B cell (primary cell): ENCODE measurements at regions not wholly inside any gene's neighbourhood (a gene's known extent, or its start where the extent isn't known, plus 50 kb on each side); places are given as distances from the start of the nearest gene placed in this dataset.

Experiments used
- ATAC-seq: fragments of 200-7000 bp; cut with Tn5 transposase; one replicate; pipeline ENCODE4 v1.10.0; 2021; ENCODE audit warnings: low read depth, mild to moderate bottlenecking, moderate number of reproducible peaks, moderate library complexity
- CTCF ChIA-PET: fragments of 350-600 bp; sonication (Branson Sonifier 250); formaldehyde crosslinking; loops from one replicate; lab custom pipeline; 2021; ENCODE audit warnings: antibody characterized with exemption, inconsistent platforms; lab: Charles Lee
- POLR2A ChIA-PET: fragments of 350-600 bp; sonication (Branson Sonifier 250); formaldehyde crosslinking; loops from one replicate; lab custom pipeline; 2021; ENCODE audit warnings: antibody characterized with exemption; lab: Charles Lee
- DNase-seq: peaks from one replicate; pipeline ENCODE4 v3.0.0; 2013
- H2AFZ ChIP-seq: 2 replicates; pipeline ENCODE4 v1.6.1; 2012; ENCODE audit warnings: mild to moderate bottlenecking, low read depth, low read length; ENCODE audit not compliant: insufficient read depth, poor library complexity, severe bottlenecking
- H3K27ac ChIP-seq, 2 donors: 1 replicate in 1 of 2; 2 replicates in 1 of 2; pipeline ENCODE4 v1.5.1; 2012 to 2013; ENCODE audit warnings: low read length in 2 of 2, mild to moderate bottlenecking in 2 of 2, moderate library complexity in 1 of 2
- H3K27me3 ChIP-seq, 4 experiments: fragments of 200-600 bp in 1 of 4; sonication (generic) in 1 of 4; replicated peaks in 1 of 4; 1 replicate in 2 of 4; 2 replicates in 2 of 4; pipeline versions ENCODE4 v1.6.1 to v1.7.0; 2013 to 2016; ENCODE audit warnings: low read length in 3 of 4, mild to moderate bottlenecking in 2 of 4, mixed read lengths in 1 of 4, moderate library complexity in 1 of 4; ENCODE audit not compliant: insufficient read depth in 4 of 4, control insufficient read depth in 3 of 4; ENCODE audit errors: control extremely low read depth in 1 of 4
- H3K36me3 ChIP-seq, 2 experiments: replicated peaks in 1 of 2; 1 replicate in 1 of 2; 2 replicates in 1 of 2; pipeline versions ENCODE4 v1.6.1 to v1.7.1; 2013; ENCODE audit warnings: low read length in 1 of 2; ENCODE audit not compliant: insufficient read depth in 2 of 2, control insufficient read depth in 1 of 2; ENCODE audit errors: control extremely low read depth in 1 of 2, extremely low read depth in 1 of 2
- H3K4me1 ChIP-seq, 2 donors: fragments of 200-600 bp in 1 of 2; sonication (generic) in 1 of 2; 1 replicate in 1 of 2; 2 replicates in 1 of 2; pipeline versions ENCODE4 v1.5.1 to v1.6.1; 2013 to 2017; ENCODE audit warnings: low read length in 2 of 2; ENCODE audit not compliant: control insufficient read depth in 2 of 2, insufficient read depth in 2 of 2
- H3K4me2 ChIP-seq: replicated peaks from 2 replicates; pipeline ENCODE3; 2012; ENCODE audit warnings: mild to moderate bottlenecking, low read depth, low read length; ENCODE audit not compliant: poor library complexity, severe bottlenecking
- H3K4me3 ChIP-seq, 5 experiments: fragments of 200-600 bp in 1 of 5; sonication (generic) in 1 of 5; 1 replicate in 3 of 5; 2 replicates in 2 of 5; pipeline versions ENCODE4 v1.5.1 to v1.7.0; 2011 to 2016; ENCODE audit warnings: low read length in 4 of 5, mild to moderate bottlenecking in 4 of 5, low read depth in 2 of 5, control low read depth in 1 of 5, moderate library complexity in 1 of 5; ENCODE audit not compliant: insufficient read depth in 1 of 5; ENCODE audit errors: control extremely low read depth in 1 of 5, extremely low read depth in 1 of 5
- H3K79me2 ChIP-seq: fragments of 200-600 bp; sonication (generic); one replicate; pipeline ENCODE4 v1.6.0; 2016; ENCODE audit warnings: low read length; ENCODE audit not compliant: control insufficient read depth, insufficient read depth
- H3K9ac ChIP-seq: fragments of 200-600 bp; sonication (generic); 2 replicates; pipeline ENCODE4 v1.6.1; 2017; ENCODE audit warnings: mild to moderate bottlenecking, low read length, moderate library complexity
- H3K9me3 ChIP-seq, 3 donors: one replicate each; pipeline versions ENCODE4 v1.6.1 to v1.7.1; 2013; ENCODE audit warnings: low read length in 2 of 3; ENCODE audit not compliant: control insufficient read depth in 2 of 3, insufficient read depth in 1 of 3; ENCODE audit errors: control extremely low read depth in 1 of 3
- H4K20me1 ChIP-seq: 2 replicates; pipeline ENCODE4 v1.6.0; 2012; ENCODE audit warnings: mild to moderate bottlenecking, low read length; ENCODE audit not compliant: insufficient read depth, control insufficient read depth, poor library complexity, severe bottlenecking
- H3K27ac Mint-ChIP-seq: one replicate; pipeline ENCODE4 v1.8.0; 2021; ENCODE audit warnings: mixed read lengths
- H3K27me3 Mint-ChIP-seq: one replicate; pipeline ENCODE4 v1.8.0; 2021; ENCODE audit warnings: mixed read lengths
- H3K4me1 Mint-ChIP-seq: one replicate; pipeline ENCODE4 v1.8.0; 2021; ENCODE audit warnings: mixed read lengths
- H3K4me3 Mint-ChIP-seq: one replicate; pipeline ENCODE4 v1.8.0; 2021; ENCODE audit warnings: mixed read lengths
- H3K9me3 Mint-ChIP-seq: one replicate; pipeline ENCODE4 v1.8.0; 2022; ENCODE audit warnings: mixed read lengths; ENCODE audit not compliant: insufficient read depth
- CTCF ChIP-seq: fragments of 200-600 bp; IDR thresholded peaks from one replicate; pipeline ENCODE4 v1.8.0; 2022; ENCODE audit warnings: antibody characterized with exemption, mild to moderate bottlenecking
- EZH2 ChIP-seq: IDR thresholded peaks from 2 replicates; pipeline ENCODE4 v1.6.1; 2012; ENCODE audit warnings: borderline replicate concordance, low read depth, mild to moderate bottlenecking, moderate library complexity, low read length; ENCODE audit not compliant: insufficient read depth, poor library complexity, severe bottlenecking
- WGBS: methylation state at CpG from one replicate; pipeline ENCODE4 v1.1.5; 2013; ENCODE audit warnings: missing lambda C conversion rate; ENCODE audit not compliant: insufficient coverage; 5-methylcytosine and 5-hydroxymethylcytosine counted together
- intact Hi-C: fragments of 100-400 bp; cut with micrococcal nuclease; formaldehyde crosslinking; loops from one replicate; pipeline ENCODE4 v1.10.0; 2022

GRCh38 chr15:95149771-95150170 lies 918.4 kb downstream of the MCTP2 start:
- no peak overlapping the region for H3K4me3 ChIP-seq
- H2AFZ ChIP-seq, result no peak overlapping the region
- TF ChIP-seq EZH2, result no peak
- intact Hi-C loops, result no loop called here
- ChIA-PET POLR2A (no interaction called here), CTCF (no interaction called here)
- no peaks in the 10 kb centered on the region for H3K4me1 ChIP-seq
- Mint-ChIP-seq H3K4me1 (no peaks in the 10 kb centered on the region), H3K9me3 (peaks cover 13% of the 10 kb centered on the region), H3K27me3 (no peaks in the 10 kb centered on the region), H3K4me3 (no peak overlapping the region), H3K27ac (no peak overlapping the region)
- ATAC-seq (no peak), DNase-seq (no peak)
- no peak overlapping the region for H3K9ac ChIP-seq
- H3K27ac ChIP-seq, result no peak overlapping the region
- H3K27me3 ChIP-seq, result no peaks in the 10 kb centered on the region
- no peak overlapping the region for H3K4me2 ChIP-seq
- no peaks in the 10 kb centered on the region for H3K79me2 ChIP-seq
- no peaks in the 10 kb centered on the region for H4K20me1 ChIP-seq
- no peaks in the 10 kb centered on the region for H3K36me3 ChIP-seq
- H3K9me3 ChIP-seq, result peaks cover 0 to 4% (median 2%) of the 10 kb centered on the region in 3 donors

GRCh38 chr15:95150466-95150865 lies 919.1 kb downstream of the MCTP2 start:
- Mint-ChIP-seq H3K4me1 (no peaks in the 10 kb centered on the region), H3K27ac (no peak overlapping the region), H3K4me3 (no peak overlapping the region), H3K27me3 (no peaks in the 10 kb centered on the region), H3K9me3 (peaks cover 13% of the 10 kb centered on the region)
- ATAC-seq (no peak), DNase-seq (no peak)
- H3K79me2 ChIP-seq, result no peaks in the 10 kb centered on the region
- no peaks in the 10 kb centered on the region for H4K20me1 ChIP-seq
- no peak overlapping the region for H3K27ac ChIP-seq
- no peak overlapping the region for H3K9ac ChIP-seq
- TF ChIP-seq CTCF, result no peak
- no peak for TF ChIP-seq EZH2
- ChIA-PET CTCF (no interaction called here), POLR2A (no interaction called here)
- intact Hi-C loops, result no loop called here
- 85% methylated on average over 5 of the region's 10 CpGs for WGBS
- no peak overlapping the region for H2AFZ ChIP-seq
- no peaks in the 10 kb centered on the region for H3K4me1 ChIP-seq
- H3K9me3 ChIP-seq, result peaks cover 0 to 4% (median 2%) of the 10 kb centered on the region in 3 donors
- no peak overlapping the region for H3K4me3 ChIP-seq
- H3K27me3 ChIP-seq, result no peaks in the 10 kb centered on the region
- H3K4me2 ChIP-seq, result no peak overlapping the region
- H3K36me3 ChIP-seq, result no peaks in the 10 kb centered on the region
